Smooth muscle cell (in vitro differentiated cells): ENCODE measurements at regions not wholly inside any gene's neighbourhood (a gene's known extent, or its start where the extent isn't known, plus 50 kb on each side); places are given as distances from the start of the nearest gene placed in this dataset.

ENCODE experiments used
- DNase-seq: peaks from one replicate; lab custom pipeline; 2025; ENCODE audit not compliant: unreplicated experiment; lab: John Stamatoyannopoulos, UW
- H2AFZ ChIP-seq: fragments of 200-600 bp; sonication (generic); 2 replicates; pipeline ENCODE4 v1.6.0; 2016; ENCODE audit warnings: antibody characterized with exemption, low read depth, mild to moderate bottlenecking
- H3F3A ChIP-seq: fragments of 200-600 bp; sonication (generic); 2 replicates; pipeline ENCODE4 v1.6.0; 2017; ENCODE audit warnings: antibody characterized with exemption, low read depth
- H3K27ac ChIP-seq: fragments of 200-600 bp; sonication (generic); 2 replicates; pipeline ENCODE4 v1.5.1; 2016; ENCODE audit warnings: low read depth, mild to moderate bottlenecking
- H3K27me3 ChIP-seq: fragments of 200-600 bp; sonication (generic); 2 replicates; pipeline ENCODE4 v1.6.1; 2016; ENCODE audit warnings: low read depth, mild to moderate bottlenecking
- H3K36me3 ChIP-seq: fragments of 200-600 bp; sonication (generic); 2 replicates; pipeline ENCODE4 v1.5.1; 2016; ENCODE audit warnings: low read depth
- H3K4me1 ChIP-seq: fragments of 200-600 bp; sonication (generic); 2 replicates; pipeline ENCODE4 v1.5.1; 2016; ENCODE audit warnings: low read depth
- H3K4me2 ChIP-seq: fragments of 200-600 bp; sonication (generic); 2 replicates; pipeline ENCODE4 v1.6.0; 2016; ENCODE audit warnings: mild to moderate bottlenecking
- H3K4me3 ChIP-seq: fragments of 200-600 bp; sonication (generic); 2 replicates; pipeline ENCODE4 v1.5.1; 2016; ENCODE audit warnings: mild to moderate bottlenecking
- H3K79me2 ChIP-seq: fragments of 200-600 bp; sonication (generic); 2 replicates; pipeline ENCODE4 v1.6.0; 2016; ENCODE audit warnings: low read depth, mild to moderate bottlenecking
- H3K9ac ChIP-seq: fragments of 200-600 bp; sonication (generic); 2 replicates; pipeline ENCODE4 v1.6.0; 2016; ENCODE audit warnings: low read depth
- H3K9me3 ChIP-seq: fragments of 200-600 bp; sonication (generic); replicated peaks from 2 replicates; pipeline ENCODE4 v1.5.1; 2016; ENCODE audit warnings: low read depth
- H4K20me1 ChIP-seq: fragments of 200-600 bp; sonication (generic); 2 replicates; pipeline ENCODE4 v1.6.0; 2016; ENCODE audit warnings: low read depth
- CTCF ChIP-seq: fragments of 200-600 bp; sonication (generic); IDR thresholded peaks from 2 replicates; pipeline ENCODE4 v1.5.1; 2017; ENCODE audit warnings: borderline replicate concordance, mild to moderate bottlenecking, antibody characterized with exemption; ENCODE audit not compliant: insufficient read depth, poor library complexity, severe bottlenecking
- WGBS: methylation state at CpG from one replicate; pipeline ENCODE4 v1.1.7; 2016; ENCODE audit warnings: low lambda C conversion rate; 5-methylcytosine and 5-hydroxymethylcytosine counted together

- no peak overlapping the region for H3K4me2 ChIP-seq
- H3K4me3 ChIP-seq, result no peak overlapping the region
- no peak overlapping the region for H3K27ac ChIP-seq
- H3K27me3 ChIP-seq, result no peaks in the 10 kb centered on the region
- no peaks in the 10 kb centered on the region for H3K9me3 ChIP-seq
- H3K4me1 ChIP-seq, result peaks cover 10% of the 10 kb centered on the region
- no peaks in the 10 kb centered on the region for H4K20me1 ChIP-seq
- 77% methylated on average over 5 of the region's 5 CpGs for WGBS
- DNase-seq, result no peak
- no peak overlapping the region for H3K9ac ChIP-seq
- H3K36me3 ChIP-seq, result no peaks in the 10 kb centered on the region
- H3F3A ChIP-seq, result no peaks in the 10 kb centered on the region
- TF ChIP-seq CTCF, result no peak
- no peaks in the 10 kb centered on the region for H3K79me2 ChIP-seq
- no peak overlapping the region for H2AFZ ChIP-seq
Observed at GRCh38 chr3:94310341-94311135, 247.7 kb downstream of the NSUN3 start.

- no peak for TF ChIP-seq CTCF
- WGBS, result 78% methylated on average over 3 of the region's 3 CpGs
Observed at GRCh38 chr3:94311651-94312050, 248.8 kb downstream of the NSUN3 start.

GRCh38 chr3:94314218-94314883 is 251.5 kb downstream of the NSUN3 start:
- Histone ChIP-seq H3K4me3 (no peak overlapping the region), H4K20me1 (no peaks in the 10 kb centered on the region), H3F3A (no peaks in the 10 kb centered on the region), H3K27ac (no peak overlapping the region), H3K36me3 (no peaks in the 10 kb centered on the region), H3K9me3 (no peaks in the 10 kb centered on the region), H3K79me2 (no peaks in the 10 kb centered on the region), H3K9ac (no peak overlapping the region), H2AFZ (no peak overlapping the region), H3K4me1 (no peaks in the 10 kb centered on the region), H3K27me3 (no peaks in the 10 kb centered on the region), H3K4me2 (no peak overlapping the region)
- no peak for DNase-seq
- TF ChIP-seq CTCF, result no peak
- WGBS, result 92% methylated on average over 2 of the region's 2 CpGs

More at GRCh38 chr3:94311651-94312050, 248.8 kb downstream of the NSUN3 start:
- H3K4me2 ChIP-seq, result peak overlapping the region; percentile 4
- no peaks in the 10 kb centered on the region for H3K36me3 ChIP-seq
- H3F3A ChIP-seq, result no peaks in the 10 kb centered on the region
- no peak overlapping the region for H3K27ac ChIP-seq
- no peak overlapping the region for H3K4me3 ChIP-seq
- no peaks in the 10 kb centered on the region for H3K79me2 ChIP-seq
- no peaks in the 10 kb centered on the region for H3K4me1 ChIP-seq
- H2AFZ ChIP-seq, result no peak overlapping the region
- H3K27me3 ChIP-seq, result no peaks in the 10 kb centered on the region
- DNase-seq, result no peak
- H3K9me3 ChIP-seq, result no peaks in the 10 kb centered on the region
- no peaks in the 10 kb centered on the region for H4K20me1 ChIP-seq
- H3K9ac ChIP-seq, result no peak overlapping the region
